MM.1S (cell line): ENCODE measurements at regions not wholly inside any gene's neighbourhood (a gene's known extent, or its start where the extent isn't known, plus 50 kb on each side); places are given as distances from the start of the nearest gene placed in this dataset.

ENCODE experiments used
- EZH2 ChIP-seq: fragments of 300-600 bp; sonication (generic); optimal IDR thresholded peaks from 2 replicates; pipeline ENCODE3; 2017; ENCODE audit warnings: low read depth, mild to moderate bottlenecking, antibody characterized with exemption, low read length, mixed read lengths
- EZH2phosphoT487 ChIP-seq: fragments of 300-600 bp; sonication (generic); IDR thresholded peaks from 2 replicates; pipeline ENCODE4 v1.6.1; 2018; ENCODE audit warnings: antibody characterized with exemption, low read length
- TF ChIP-seq, protein P1 (sequence below): fragments of 300-600 bp; sonication (generic); IDR thresholded peaks from 2 replicates; pipeline ENCODE4 v1.5.1; 2016; ENCODE audit warnings: antibody characterized with exemption, low read length, mixed read lengths

DNA sequence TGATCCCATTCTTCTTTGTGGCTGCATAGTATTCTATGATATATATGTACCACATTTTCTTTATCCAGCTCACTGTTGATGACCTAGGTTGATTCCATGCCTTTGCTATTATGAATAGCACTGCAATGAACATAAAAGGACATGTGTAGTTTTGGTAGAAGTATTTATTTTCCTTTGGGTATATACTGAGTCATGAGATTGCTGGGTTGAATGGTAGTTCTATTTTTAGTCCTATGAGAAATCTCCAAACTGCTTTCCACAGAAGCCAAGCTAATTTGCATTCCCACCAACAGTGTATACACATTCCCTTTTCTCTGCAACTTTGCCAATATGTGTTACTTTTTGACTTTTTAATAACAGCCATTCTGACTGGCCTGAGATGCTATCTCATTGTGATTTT is 278.3 kb downstream of the PCDH18 start:
- TF ChIP-seq, protein P1, sequence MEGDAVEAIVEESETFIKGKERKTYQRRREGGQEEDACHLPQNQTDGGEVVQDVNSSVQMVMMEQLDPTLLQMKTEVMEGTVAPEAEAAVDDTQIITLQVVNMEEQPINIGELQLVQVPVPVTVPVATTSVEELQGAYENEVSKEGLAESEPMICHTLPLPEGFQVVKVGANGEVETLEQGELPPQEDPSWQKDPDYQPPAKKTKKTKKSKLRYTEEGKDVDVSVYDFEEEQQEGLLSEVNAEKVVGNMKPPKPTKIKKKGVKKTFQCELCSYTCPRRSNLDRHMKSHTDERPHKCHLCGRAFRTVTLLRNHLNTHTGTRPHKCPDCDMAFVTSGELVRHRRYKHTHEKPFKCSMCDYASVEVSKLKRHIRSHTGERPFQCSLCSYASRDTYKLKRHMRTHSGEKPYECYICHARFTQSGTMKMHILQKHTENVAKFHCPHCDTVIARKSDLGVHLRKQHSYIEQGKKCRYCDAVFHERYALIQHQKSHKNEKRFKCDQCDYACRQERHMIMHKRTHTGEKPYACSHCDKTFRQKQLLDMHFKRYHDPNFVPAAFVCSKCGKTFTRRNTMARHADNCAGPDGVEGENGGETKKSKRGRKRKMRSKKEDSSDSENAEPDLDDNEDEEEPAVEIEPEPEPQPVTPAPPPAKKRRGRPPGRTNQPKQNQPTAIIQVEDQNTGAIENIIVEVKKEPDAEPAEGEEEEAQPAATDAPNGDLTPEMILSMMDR: no peak
- TF ChIP-seq EZH2phosphoT487 (no peak), EZH2 (no peak)
